ENCODE measurements at regions not wholly inside any gene's neighbourhood (a gene's known extent, or its start where the extent isn't known, plus 50 kb on each side); places are given as distances from the start of the nearest gene placed in this dataset.

GRCh38 chr2:88318071-88318955 lies 134.2 kb downstream of the FOXI3 start:
- TF ChIP-seq, protein P1, sequence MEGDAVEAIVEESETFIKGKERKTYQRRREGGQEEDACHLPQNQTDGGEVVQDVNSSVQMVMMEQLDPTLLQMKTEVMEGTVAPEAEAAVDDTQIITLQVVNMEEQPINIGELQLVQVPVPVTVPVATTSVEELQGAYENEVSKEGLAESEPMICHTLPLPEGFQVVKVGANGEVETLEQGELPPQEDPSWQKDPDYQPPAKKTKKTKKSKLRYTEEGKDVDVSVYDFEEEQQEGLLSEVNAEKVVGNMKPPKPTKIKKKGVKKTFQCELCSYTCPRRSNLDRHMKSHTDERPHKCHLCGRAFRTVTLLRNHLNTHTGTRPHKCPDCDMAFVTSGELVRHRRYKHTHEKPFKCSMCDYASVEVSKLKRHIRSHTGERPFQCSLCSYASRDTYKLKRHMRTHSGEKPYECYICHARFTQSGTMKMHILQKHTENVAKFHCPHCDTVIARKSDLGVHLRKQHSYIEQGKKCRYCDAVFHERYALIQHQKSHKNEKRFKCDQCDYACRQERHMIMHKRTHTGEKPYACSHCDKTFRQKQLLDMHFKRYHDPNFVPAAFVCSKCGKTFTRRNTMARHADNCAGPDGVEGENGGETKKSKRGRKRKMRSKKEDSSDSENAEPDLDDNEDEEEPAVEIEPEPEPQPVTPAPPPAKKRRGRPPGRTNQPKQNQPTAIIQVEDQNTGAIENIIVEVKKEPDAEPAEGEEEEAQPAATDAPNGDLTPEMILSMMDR (IDR thresholded peaks at IDR 0.05; ENCODE audit: insufficient read depth, low read length): no peak
- TF ChIP-seq POLR2AphosphoS5 (IDR thresholded peaks at IDR 0.05; ENCODE audit: low read depth) (no peak), SPI1 (IDR thresholded peaks at IDR 0.05; ENCODE audit: borderline replicate concordance, low read depth) (no peak), GABPA (IDR thresholded peaks at IDR 0.05; ENCODE audit: low read depth) (no peak)
- TF ChIP-seq, protein P2, sequence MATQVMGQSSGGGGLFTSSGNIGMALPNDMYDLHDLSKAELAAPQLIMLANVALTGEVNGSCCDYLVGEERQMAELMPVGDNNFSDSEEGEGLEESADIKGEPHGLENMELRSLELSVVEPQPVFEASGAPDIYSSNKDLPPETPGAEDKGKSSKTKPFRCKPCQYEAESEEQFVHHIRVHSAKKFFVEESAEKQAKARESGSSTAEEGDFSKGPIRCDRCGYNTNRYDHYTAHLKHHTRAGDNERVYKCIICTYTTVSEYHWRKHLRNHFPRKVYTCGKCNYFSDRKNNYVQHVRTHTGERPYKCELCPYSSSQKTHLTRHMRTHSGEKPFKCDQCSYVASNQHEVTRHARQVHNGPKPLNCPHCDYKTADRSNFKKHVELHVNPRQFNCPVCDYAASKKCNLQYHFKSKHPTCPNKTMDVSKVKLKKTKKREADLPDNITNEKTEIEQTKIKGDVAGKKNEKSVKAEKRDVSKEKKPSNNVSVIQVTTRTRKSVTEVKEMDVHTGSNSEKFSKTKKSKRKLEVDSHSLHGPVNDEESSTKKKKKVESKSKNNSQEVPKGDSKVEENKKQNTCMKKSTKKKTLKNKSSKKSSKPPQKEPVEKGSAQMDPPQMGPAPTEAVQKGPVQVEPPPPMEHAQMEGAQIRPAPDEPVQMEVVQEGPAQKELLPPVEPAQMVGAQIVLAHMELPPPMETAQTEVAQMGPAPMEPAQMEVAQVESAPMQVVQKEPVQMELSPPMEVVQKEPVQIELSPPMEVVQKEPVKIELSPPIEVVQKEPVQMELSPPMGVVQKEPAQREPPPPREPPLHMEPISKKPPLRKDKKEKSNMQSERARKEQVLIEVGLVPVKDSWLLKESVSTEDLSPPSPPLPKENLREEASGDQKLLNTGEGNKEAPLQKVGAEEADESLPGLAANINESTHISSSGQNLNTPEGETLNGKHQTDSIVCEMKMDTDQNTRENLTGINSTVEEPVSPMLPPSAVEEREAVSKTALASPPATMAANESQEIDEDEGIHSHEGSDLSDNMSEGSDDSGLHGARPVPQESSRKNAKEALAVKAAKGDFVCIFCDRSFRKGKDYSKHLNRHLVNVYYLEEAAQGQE (IDR thresholded peaks at IDR 0.05; ENCODE audit: insufficient replicate concordance, low read depth): no peak

All from HL-60 (cell line).